ACC112 (cell line): ENCODE measurements at regions not wholly inside any gene's neighbourhood (a gene's known extent, or its start where the extent isn't known, plus 50 kb on each side); places are given as distances from the start of the nearest gene placed in this dataset.
"Not testable (repeated sequence)": the region's sequence is repeated elsewhere in the genome, so short reads cannot be mapped to it uniquely, and the experiment has no call there.

Experiments used
- H2AFZ ChIP-seq: fragments of 200-600 bp; sonication (generic); one replicate; pipeline ENCODE4 v1.6.0; 2017; ENCODE audit warnings: antibody characterized with exemption, low read length; ENCODE audit not compliant: unreplicated experiment
- H3K27ac ChIP-seq: fragments of 200-600 bp; sonication (generic); 2 replicates; pipeline ENCODE4 v1.5.1; 2014; ENCODE audit warnings: low read depth, mild to moderate bottlenecking, antibody characterized with exemption, low read length, moderate library complexity
- H3K27me3 ChIP-seq: fragments of 200-600 bp; sonication (generic); 2 replicates; pipeline ENCODE4 v1.6.1; 2014; ENCODE audit warnings: mild to moderate bottlenecking, antibody characterized with exemption, low read length, moderate library complexity, mixed read lengths; ENCODE audit not compliant: insufficient read depth
- H3K36me3 ChIP-seq: fragments of 200-600 bp; sonication (generic); 2 replicates; pipeline ENCODE4 v1.6.1; 2016; ENCODE audit warnings: mild to moderate bottlenecking, antibody characterized with exemption, low read length, moderate library complexity, mixed read lengths; ENCODE audit not compliant: insufficient read depth
- H3K4me1 ChIP-seq: fragments of 200-600 bp; sonication (generic); one replicate; pipeline ENCODE4 v1.6.1; 2016; ENCODE audit warnings: low read length, mixed read lengths; ENCODE audit not compliant: insufficient read depth, unreplicated experiment, control insufficient read depth
- H3K4me3 ChIP-seq: fragments of 200-600 bp; sonication (generic); 2 replicates; pipeline ENCODE4 v1.5.1; 2014; ENCODE audit warnings: mild to moderate bottlenecking, low read depth, low read length
- H3K79me2 ChIP-seq: fragments of 200-600 bp; sonication (generic); one replicate; pipeline ENCODE4 v1.6.0; 2016; ENCODE audit warnings: low read length; ENCODE audit not compliant: control insufficient read depth, unreplicated experiment, insufficient read depth

DNA sequence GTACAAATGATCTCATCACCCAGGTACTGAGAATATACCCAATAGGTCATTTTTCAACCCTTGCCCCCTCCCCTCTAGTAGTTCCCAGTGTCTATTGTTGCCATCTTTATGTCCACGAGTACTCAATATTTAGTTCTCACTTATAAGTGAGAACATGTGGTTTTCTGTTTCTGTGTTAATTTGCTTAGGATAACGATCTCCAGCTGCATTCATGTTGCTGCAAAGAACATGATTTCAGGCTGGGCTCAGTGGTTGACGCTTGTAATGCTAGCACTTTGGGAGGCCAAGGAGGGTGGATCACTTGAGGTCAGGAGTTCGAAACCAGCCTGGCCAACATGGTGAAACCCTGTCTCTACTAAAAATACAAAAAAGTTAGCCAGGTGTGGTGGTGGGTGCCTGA is 575.0 kb upstream of the NRP1 start:
- H3K27me3 ChIP-seq, H3K79me2 ChIP-seq, H3K36me3 ChIP-seq, H2AFZ ChIP-seq, H3K4me3 ChIP-seq, H3K27ac ChIP-seq, H3K4me1 ChIP-seq: not testable (repeated sequence)

GRCh38 chr10:33901166-33901565 is 566.7 kb upstream of the NRP1 start:
- no peaks in the 10 kb centered on the region for H3K27me3 ChIP-seq
- H3K36me3 ChIP-seq, result no peaks in the 10 kb centered on the region
- H3K4me3 ChIP-seq, result peak overlapping the region; percentile 48
- H3K27ac ChIP-seq, result peak overlapping the region; percentile 97
- peaks cover 30% of the 10 kb centered on the region for H3K4me1 ChIP-seq
- H3K79me2 ChIP-seq, result no peaks in the 10 kb centered on the region
- H2AFZ ChIP-seq, result peak overlapping the region; percentile 89

- Histone ChIP-seq H3K36me3 (no peaks in the 10 kb centered on the region), H3K4me3 (peak overlapping the region; percentile 48), H3K79me2 (no peaks in the 10 kb centered on the region)
These were observed 566.1 kb upstream of the NRP1 start for GRCh38 chr10:33900596-33900995.

GRCh38 chr10:33899578-33900531 is 565.4 kb upstream of the NRP1 start:
- Histone ChIP-seq H3K27ac (peak overlapping the region; percentile 97), H3K27me3 (no peaks in the 10 kb centered on the region), H3K79me2 (no peaks in the 10 kb centered on the region), H2AFZ (no peak overlapping the region), H3K4me3 (peak overlapping the region; percentile 8; the same call in 1 of the 2 replicates), H3K36me3 (no peaks in the 10 kb centered on the region), H3K4me1 (peaks cover 30% of the 10 kb centered on the region)

More at GRCh38 chr10:33900596-33900995, 566.1 kb upstream of the NRP1 start:
- H3K4me1 ChIP-seq, result peaks cover 30% of the 10 kb centered on the region
- peak overlapping the region; percentile 97 for H3K27ac ChIP-seq
- no peaks in the 10 kb centered on the region for H3K27me3 ChIP-seq
- H2AFZ ChIP-seq, result peak overlapping the region; percentile 89

DNA sequence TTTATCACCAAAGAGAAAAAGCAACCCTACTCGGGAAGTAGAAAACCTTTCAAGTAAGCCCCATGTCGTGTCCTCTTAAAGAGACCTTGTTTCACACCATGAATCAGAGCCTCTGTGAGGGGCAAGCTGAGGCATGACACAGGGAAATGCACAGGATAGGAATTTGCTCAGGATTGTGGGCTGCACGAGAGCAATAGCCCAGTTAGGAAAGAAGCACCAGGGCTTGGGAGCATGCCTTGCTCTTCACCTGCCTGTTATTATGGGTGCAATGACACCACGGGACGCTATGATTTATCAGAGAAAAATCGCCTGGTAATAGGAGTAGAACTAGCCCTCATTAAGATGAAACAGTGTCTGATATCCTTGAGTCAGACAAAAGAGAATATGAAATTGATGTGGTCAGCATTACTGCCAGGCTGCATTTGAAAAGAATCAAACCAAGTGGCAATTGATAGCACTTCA is 562.9 kb upstream of the NRP1 start:
- no peaks in the 10 kb centered on the region for H3K79me2 ChIP-seq
- H3K36me3 ChIP-seq, result no peaks in the 10 kb centered on the region
- H3K4me1 ChIP-seq, result peaks cover 30% of the 10 kb centered on the region
- no peak overlapping the region for H3K27ac ChIP-seq
- no peak overlapping the region for H3K4me3 ChIP-seq
- no peak overlapping the region for H2AFZ ChIP-seq
- H3K27me3 ChIP-seq, result no peaks in the 10 kb centered on the region

- Histone ChIP-seq H3K4me1 (peaks cover 3% of the 10 kb centered on the region), H3K27me3 (no peaks in the 10 kb centered on the region), H3K36me3 (no peaks in the 10 kb centered on the region), H2AFZ (no peak overlapping the region), H3K79me2 (no peaks in the 10 kb centered on the region), H3K4me3 (no peak overlapping the region), H3K27ac (no peak overlapping the region)
These were observed 559.0 kb upstream of the NRP1 start for GRCh38 chr10:33893506-33893905.

DNA sequence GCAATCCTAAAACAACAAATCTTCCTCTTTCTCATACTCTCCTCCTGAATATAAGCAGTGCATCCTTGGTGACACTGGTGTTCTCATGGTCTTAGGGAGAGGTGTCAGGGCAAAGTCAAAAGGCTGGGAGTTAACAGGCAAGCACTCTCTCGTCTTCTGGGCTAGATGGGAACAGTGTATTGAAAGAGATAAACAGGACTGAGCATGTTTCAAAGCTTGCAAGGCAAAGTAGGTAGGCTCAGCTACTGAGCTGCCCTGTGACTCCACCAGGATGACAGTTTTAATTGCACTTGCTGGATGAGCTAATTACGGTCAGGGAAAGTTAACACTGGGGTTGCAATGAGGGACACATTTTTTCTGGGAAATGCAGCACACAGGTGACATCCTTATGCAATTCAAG is 554.9 kb upstream of the NRP1 start:
- H2AFZ ChIP-seq, result no peak overlapping the region
- H3K36me3 ChIP-seq, result no peaks in the 10 kb centered on the region
- no peaks in the 10 kb centered on the region for H3K4me1 ChIP-seq

GRCh38 chr10:33887188-33887587 is 552.7 kb upstream of the NRP1 start:
- Histone ChIP-seq H3K27me3 (no peaks in the 10 kb centered on the region), H3K4me1 (no peaks in the 10 kb centered on the region), H3K27ac (no peak overlapping the region), H3K36me3 (no peaks in the 10 kb centered on the region), H3K4me3 (no peak overlapping the region), H2AFZ (no peak overlapping the region), H3K79me2 (no peaks in the 10 kb centered on the region)

More for the DNA sequence above, 554.9 kb upstream of the NRP1 start:
- Histone ChIP-seq H3K27me3 (no peaks in the 10 kb centered on the region), H3K27ac (no peak overlapping the region), H3K4me3 (no peak overlapping the region), H3K79me2 (no peaks in the 10 kb centered on the region)

DNA sequence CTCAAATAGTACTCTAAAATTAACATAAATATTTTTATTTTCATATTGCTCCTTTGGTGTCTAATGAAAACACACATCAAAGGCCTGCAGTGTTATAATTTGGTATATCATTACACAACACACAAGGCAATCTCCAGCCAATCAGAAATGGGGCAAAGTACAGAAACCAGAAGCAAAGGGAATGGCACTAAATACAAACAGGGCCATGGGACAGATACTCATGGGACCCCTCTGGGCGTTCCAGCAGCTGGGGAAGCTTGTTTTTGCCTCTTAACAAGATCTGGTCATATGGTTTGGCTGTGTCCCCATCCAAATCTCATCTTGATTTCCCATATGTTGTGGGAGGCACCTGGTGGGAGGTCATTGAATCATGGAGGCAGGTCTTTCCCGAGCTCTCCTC is 551.8 kb upstream of the NRP1 start:
- Histone ChIP-seq H3K27me3 (no peaks in the 10 kb centered on the region), H2AFZ (no peak overlapping the region), H3K4me1 (no peaks in the 10 kb centered on the region), H3K36me3 (no peaks in the 10 kb centered on the region), H3K4me3 (no peak overlapping the region), H3K79me2 (no peaks in the 10 kb centered on the region), H3K27ac (no peak overlapping the region)

DNA sequence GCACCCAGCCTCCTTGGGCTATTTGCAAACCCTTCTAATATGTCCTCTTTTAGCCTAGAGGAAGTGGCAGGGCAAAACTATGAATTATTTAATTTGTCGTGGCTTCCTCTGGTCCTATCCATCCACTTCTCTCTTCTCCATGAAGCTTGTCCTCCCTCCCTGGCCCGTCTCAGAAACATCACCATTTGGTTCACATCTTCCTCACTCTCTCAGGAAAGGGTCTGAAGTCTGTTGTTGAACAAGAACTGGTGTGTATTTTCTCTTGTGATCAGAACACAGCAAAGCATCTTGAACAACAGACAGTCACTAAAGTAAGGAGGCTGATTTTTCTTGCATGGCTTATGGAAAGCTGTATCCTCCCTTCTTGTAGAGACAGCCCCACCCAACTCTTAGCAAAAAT is 550.1 kb upstream of the NRP1 start:
- Histone ChIP-seq H3K27me3 (no peaks in the 10 kb centered on the region), H3K4me1 (no peaks in the 10 kb centered on the region), H3K27ac (no peak overlapping the region), H2AFZ (no peak overlapping the region), H3K4me3 (no peak overlapping the region), H3K36me3 (no peaks in the 10 kb centered on the region), H3K79me2 (no peaks in the 10 kb centered on the region)

- Histone ChIP-seq H3K36me3 (no peaks in the 10 kb centered on the region), H3K27ac (no peak overlapping the region), H3K4me3 (no peak overlapping the region), H3K79me2 (no peaks in the 10 kb centered on the region), H3K27me3 (no peaks in the 10 kb centered on the region), H2AFZ (no peak overlapping the region), H3K4me1 (no peaks in the 10 kb centered on the region)
These were observed 549.4 kb upstream of the NRP1 start for GRCh38 chr10:33883881-33884280.
